Forelimb muscle (tissue), 1 donor: ENCODE measurements at regions not wholly inside any gene's neighbourhood (a gene's known extent, or its start where the extent isn't known, plus 50 kb on each side); places are given as distances from the start of the nearest gene placed in this dataset.

Experiments used
- DNase-seq: peaks from one replicate; pipeline ENCODE4 v3.0.0-alpha.2; 2013; ENCODE audit warnings: low read depth

GRCh38 chr3:41102053-41102556 is 97.2 kb upstream of the CTNNB1 start:
- DNase-seq, result no peak

- DNase-seq, result no peak
Observed at GRCh38 chr3:41102750-41103149, 96.6 kb upstream of the CTNNB1 start.

- DNase-seq, result no peak
Observed at GRCh38 chr3:41103200-41103599, 96.1 kb upstream of the CTNNB1 start.

GRCh38 chr3:41104147-41104546 is 95.2 kb upstream of the CTNNB1 start:
- DNase-seq, result no peak

GRCh38 chr3:41106691-41107090 is 92.6 kb upstream of the CTNNB1 start:
- DNase-seq, result no peak

- no peak for DNase-seq
Observed at GRCh38 chr3:41111011-41111410, 88.3 kb upstream of the CTNNB1 start.

- DNase-seq, result no peak
Observed at GRCh38 chr3:41112466-41112865, 86.8 kb upstream of the CTNNB1 start.

- no peak for DNase-seq
Observed at GRCh38 chr3:41115069-41115468, 84.2 kb upstream of the CTNNB1 start.

- DNase-seq, result no peak
Observed at GRCh38 chr3:41116851-41117250, 82.5 kb upstream of the CTNNB1 start.

GRCh38 chr3:41117398-41117870 is 81.9 kb upstream of the CTNNB1 start:
- DNase-seq, result peak; percentile 35

GRCh38 chr3:41118461-41119390 is 80.6 kb upstream of the CTNNB1 start:
- DNase-seq, result no peak

GRCh38 chr3:41120460-41120859 is 78.8 kb upstream of the CTNNB1 start:
- DNase-seq, result no peak

GRCh38 chr3:41125258-41125657 is 74.0 kb upstream of the CTNNB1 start:
- no peak for DNase-seq

GRCh38 chr3:41126472-41126871 is 72.8 kb upstream of the CTNNB1 start:
- no peak for DNase-seq

GRCh38 chr3:41126961-41127360 is 72.3 kb upstream of the CTNNB1 start:
- no peak for DNase-seq

- DNase-seq, result no peak
Observed at GRCh38 chr3:41127414-41127813, 71.9 kb upstream of the CTNNB1 start.

- no peak for DNase-seq
Observed at GRCh38 chr3:41129731-41130130, 69.6 kb upstream of the CTNNB1 start.

GRCh38 chr3:41131224-41131623 is 68.1 kb upstream of the CTNNB1 start:
- DNase-seq, result no peak

GRCh38 chr3:41137686-41138111 is 61.6 kb upstream of the CTNNB1 start:
- DNase-seq, result no peak

GRCh38 chr3:41138146-41138545 is 61.2 kb upstream of the CTNNB1 start:
- no peak for DNase-seq

GRCh38 chr3:41138601-41139000 is 60.7 kb upstream of the CTNNB1 start:
- DNase-seq, result no peak

GRCh38 chr3:41140242-41140641 is 59.1 kb upstream of the CTNNB1 start:
- no peak for DNase-seq

GRCh38 chr3:41141433-41142167 is 57.7 kb upstream of the CTNNB1 start:
- no peak for DNase-seq
